ENCODE measurements at regions not wholly inside any gene's neighbourhood (a gene's known extent, or its start where the extent isn't known, plus 50 kb on each side); places are given as distances from the start of the nearest gene placed in this dataset.

DNA sequence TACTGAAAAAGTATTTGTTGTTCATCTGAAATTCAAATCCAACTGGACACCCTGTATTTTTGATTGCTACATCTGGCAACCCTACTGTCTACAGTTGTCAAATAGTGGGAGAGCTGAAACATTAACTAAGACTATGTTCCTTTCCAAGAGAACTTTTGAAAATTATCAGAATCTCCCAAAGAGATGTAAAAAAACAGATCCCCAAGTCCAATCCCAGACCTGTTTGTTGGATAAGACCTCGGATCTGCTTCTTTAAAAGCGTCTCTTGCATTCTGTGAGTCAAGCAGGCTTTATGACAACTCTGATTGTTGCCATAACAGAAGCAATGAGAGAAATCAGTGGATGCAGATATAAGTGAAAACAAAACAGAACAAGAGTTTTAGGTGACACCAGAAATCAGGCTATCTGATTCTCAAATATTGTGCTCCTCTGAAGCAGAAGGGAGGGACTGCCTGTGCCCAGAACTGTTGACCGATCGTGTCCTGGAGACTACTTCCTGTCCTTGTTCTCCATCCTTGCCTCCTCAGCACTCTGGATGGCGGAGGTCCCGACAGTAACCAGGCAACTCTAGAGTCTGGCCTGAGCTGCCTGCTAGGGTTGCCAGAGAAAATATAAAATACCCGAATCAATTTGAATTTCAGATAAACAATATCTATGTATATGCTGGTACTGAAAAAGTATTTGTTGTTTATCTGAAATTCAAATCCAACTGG is 853.8 kb downstream of the MAFB start:
- DNase-seq (ENCODE audit: low spot score) = no peak

DNA sequence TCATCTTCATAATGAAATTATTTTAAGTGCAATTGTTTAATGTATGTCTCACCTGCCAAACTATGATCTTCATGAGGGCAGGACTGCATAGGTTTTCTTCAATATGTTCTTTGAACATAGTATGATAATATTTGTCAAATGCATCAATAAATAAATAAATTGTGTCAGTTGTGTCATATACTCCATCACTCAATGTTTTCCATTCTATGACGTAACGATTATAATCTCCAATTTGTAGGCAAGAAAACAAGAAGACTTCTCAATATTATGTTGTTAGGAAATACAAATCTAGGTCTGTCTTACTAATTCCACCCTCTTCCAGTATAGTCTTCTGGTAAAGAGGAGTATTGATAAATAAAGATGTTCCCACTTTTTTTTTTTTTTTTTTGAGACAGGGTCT is 858.1 kb downstream of the MAFB start:
- no peak for DNase-seq (ENCODE audit: low spot score)

DNA sequence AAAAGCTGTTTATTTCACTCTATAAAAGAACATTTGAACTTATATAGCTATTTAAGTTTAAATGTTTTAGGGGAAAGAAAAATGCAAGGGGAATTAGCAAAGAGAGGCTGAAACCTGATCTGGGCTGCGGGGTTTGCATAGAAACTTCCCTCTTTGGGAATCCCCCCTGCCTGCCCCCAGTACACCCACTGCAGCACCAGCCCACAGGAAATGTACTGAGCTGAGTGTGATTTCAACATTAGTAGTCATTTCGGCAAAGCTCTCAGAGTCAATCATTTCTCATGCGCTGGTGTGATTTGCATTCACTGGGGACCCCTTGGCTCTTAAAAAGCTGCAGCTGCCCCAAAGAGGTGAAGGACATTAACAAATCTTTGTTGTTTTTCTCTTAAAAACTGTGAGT is 859.4 kb downstream of the MAFB start:
- no peak for DNase-seq (ENCODE audit: low spot score)

DNA sequence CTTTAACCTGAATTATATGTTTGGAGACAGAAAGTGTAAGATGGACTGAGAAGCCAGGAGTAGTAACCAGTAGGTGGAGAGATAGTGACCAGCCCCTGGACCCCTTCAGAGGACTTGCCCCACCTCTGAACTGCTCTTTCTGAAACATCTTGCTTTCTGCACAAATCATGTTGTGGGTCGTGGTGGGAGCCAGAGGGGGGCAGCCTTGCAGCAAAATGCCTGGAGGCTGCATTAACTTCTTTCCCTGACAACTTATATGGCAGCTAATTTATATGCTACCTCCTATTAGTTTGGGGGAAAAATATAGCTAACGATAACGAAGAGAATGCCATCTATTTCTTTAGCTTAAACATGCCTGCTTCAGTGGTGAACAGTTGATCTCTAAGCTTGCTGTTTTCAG is 859.8 kb downstream of the MAFB start:
- no peak for DNase-seq (ENCODE audit: low spot score)

DNA sequence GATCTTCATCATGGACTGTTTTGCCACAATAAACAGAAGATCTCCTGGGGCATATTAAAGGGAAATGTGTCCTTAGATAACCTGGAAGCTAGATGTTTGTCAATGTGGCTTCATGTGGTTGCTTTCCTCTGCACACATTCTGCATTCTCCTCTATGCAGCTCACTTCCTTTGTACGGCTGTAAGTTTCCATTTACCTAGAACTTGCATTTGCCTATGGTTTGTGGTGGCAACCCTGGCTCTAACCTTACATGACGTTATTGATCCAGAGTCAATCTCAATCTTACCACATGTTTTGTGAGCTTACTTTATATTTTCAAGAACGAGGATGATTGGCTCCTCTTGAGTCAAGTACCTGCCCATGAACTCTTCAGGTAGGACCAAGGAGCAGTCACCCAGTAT is 863.1 kb downstream of the MAFB start:
- no peak for DNase-seq (ENCODE audit: low spot score)

DNA sequence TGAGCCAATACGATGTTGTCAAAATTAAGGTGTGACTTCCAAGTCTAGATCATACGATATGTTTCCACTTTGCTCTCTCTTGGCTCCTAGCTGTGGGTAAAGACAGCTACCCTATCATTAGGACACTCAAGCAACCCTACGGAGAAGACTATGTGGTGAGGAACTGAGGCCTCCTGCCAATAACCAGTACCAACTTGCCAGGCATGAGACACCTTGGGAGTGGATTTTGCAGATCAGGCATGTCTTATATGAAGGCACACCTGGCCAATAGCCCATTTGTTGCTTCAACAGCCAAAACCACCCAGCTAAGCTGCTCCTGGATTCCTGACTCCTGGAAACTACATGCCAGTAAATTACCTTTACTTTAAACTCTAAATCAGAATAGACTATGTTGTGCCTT is 863.4 kb downstream of the DHX35 start:
- no peak for DNase-seq (ENCODE audit: low spot score)

DNA sequence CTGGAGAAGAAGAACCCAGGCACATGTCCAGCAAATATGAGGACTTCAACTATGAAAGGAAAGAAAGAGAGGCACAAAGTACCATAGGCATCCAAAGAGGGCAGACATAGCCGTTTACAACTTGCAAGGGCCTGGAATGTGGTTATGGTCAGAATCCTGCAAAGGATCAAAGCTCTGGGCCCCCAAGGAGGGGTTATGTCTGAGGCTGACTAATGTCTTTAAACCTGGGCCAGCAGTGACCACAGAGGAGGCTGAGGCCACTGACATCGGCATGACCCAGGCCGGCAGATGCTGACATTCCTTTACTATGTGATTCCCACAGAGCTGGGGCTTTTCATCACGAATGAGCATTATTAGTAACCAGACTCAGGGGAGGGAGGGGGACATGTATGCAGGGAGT is 861.1 kb downstream of the DHX35 start:
- DNase-seq (ENCODE audit: low spot score) = no peak

DNA sequence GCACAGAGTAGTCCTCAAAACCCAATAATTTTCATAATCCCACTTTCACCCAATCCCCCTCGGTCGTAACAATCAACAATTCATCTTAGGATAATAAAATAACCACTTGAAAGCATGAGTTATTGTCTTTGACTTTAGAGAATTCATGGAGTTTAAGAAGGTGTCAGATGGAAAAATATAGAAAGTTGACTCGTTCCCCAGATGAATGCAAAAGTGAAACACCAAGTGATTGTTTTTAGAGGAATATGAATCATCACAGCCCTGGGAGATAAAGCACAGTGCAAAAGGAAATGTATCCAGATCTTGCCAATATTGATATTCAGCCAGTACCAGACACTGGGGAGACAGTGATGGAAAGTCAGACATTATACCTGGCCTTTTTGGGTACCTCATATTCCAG is 860.5 kb downstream of the DHX35 start:
- DNase-seq (ENCODE audit: low spot score) = no peak

DNA sequence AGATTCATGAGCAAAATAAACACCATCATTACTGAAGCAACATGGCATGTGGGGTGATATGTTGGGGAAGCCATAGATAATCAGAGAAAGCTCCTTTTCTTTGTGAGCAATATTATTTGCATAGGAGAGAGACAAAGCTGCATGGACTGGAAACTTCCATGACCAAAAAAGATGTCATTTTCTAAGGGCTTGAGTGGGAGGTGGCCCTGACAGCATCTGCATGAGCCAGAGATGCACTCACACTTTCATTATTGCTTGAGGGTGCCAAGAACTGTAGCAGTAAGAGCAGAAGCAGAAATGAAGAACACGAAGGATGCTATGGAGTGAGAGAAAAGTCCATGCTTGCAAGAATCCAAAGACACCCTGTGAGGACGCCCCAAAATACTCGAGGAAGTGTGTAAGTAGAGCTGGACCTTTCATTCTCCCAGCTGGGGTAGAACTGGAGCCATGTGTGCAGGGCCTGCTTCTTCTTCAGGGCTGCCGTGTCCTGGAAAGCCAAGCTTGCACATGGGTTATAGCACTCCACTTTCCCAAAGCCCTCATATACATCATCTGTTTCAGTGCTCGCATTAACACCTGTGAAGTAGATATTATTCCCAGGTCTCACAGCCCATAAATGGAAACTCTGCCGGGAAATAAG is 851.2 kb downstream of the DHX35 start:
- DNase-seq (ENCODE audit: low spot score) = no peak

DNA sequence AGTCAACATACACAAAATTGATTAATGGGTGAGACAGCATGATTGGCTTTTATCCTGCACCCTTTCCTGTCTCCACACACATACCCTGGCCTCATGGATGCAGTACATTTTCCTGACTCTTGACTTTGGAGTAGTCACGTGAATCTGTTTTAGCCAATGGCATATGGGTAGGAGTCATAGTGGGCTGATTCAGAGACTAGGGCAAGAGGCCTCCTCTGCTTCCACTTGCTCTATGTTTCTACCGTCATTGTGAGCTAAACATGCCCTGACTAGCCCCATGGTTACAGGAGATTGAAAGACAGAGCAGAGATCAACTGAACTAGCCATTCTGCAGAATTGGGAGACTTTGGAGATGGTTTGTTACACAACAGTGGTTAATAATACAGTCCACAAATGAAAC is 850.0 kb downstream of the DHX35 start:
- no peak for DNase-seq (ENCODE audit: low spot score)

DNA sequence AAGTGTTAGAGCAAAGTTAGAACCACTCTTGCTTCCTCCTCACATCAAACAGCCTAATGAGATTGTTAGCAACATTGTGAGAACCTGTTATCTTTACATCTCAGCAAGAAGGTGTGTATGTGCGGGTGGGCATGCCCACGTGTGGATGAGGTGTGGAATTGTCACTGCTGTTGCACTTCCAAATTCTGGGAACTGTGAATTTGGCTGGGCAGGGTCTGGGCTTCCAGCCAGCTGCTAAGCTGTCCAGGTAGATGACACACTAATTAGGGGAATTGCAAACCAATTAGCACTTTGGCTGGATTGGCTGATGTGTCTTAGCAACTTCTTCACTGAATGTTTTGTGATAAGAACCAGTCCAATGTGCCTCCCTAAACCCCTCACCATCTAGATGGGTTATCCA is 848.2 kb downstream of the DHX35 start:
- no peak for DNase-seq (ENCODE audit: low spot score)

DNA sequence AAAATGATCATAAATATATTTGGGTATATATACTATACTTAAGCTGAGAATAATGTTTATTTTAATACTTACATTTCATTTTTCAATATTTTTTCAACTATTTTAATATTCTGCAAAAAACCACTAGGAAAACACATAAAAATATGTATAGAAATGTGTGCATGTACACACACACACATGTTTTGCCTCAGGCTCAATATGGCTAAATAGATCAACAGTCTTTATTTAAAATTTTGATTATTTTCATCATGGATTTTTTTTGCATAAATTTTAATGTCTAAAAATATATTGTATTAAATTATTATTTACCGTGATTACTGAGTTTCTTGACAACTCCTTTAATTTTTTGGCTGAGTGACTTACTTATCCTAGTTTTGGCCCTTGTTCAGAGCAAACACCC is 846.5 kb downstream of the DHX35 start:
- no peak for DNase-seq (ENCODE audit: low spot score)

DNA sequence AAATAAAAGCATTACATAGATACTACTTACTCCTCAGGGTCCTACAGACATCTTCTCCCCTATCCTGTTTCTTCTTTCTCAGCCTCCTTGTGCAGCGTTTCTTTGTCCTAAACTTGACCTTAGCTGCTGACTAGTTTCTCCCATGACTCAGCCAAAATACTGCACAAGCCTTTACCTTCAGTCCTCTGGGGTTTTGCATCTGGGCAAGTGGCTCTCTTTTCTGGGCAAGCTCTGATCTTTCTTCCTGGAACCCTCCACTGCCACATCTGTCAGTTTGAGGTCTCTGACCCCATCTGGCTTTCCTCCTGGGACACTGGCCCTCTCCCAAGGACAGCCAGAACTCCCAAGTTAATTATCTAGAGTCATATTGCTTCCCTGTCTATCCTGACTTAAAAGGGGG is 838.4 kb downstream of the DHX35 start:
- no peak for DNase-seq (ENCODE audit: low spot score)

DNA sequence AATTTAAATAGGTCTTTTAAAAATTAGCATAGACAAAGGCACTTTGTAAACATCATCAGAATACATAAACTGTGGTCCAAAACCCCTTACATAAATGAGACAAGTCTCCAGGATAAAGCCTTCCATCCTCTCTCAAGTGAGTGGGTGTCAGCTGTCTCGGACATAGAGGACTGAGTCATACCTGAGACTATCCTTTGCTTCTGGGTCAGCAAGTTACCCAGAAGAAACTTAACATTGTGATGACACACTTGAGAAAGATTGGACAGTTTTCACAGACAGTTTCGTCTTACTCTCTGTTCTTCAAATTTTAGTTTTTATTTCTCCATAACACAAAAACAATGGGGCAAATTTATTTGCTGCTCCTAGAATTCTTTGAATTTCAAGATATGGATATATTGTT is 838.0 kb downstream of the DHX35 start:
- no peak for DNase-seq (ENCODE audit: low spot score)

DNA sequence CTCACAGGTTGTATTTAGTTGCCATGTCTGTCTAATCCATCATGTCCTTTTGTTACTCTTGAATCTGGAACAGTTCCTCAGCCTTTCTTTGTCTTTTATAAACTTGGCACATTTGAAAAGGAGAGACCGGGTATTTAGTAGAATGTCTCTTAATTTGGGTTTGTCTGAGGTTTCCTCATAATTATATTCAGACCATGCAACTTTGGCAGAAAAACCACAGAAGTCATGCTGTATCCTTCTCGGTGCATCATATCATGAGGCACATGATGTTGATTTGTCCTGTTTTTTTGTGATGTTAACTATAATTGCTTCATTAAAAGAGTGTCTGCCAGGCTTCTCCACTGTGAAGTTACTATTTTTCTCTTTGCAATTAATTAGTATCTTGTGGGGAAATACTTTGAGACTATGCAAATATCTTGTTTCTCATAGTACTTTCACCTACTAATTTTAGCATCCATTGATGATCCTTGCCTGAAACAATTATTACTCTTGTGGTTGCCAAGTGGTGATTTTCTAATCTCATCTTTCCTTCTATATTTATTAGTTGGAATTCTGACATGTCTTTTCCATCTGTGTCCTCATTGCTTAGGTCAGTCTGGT is 837.3 kb downstream of the DHX35 start:
- DNase-seq (ENCODE audit: low spot score) = no peak

DNA sequence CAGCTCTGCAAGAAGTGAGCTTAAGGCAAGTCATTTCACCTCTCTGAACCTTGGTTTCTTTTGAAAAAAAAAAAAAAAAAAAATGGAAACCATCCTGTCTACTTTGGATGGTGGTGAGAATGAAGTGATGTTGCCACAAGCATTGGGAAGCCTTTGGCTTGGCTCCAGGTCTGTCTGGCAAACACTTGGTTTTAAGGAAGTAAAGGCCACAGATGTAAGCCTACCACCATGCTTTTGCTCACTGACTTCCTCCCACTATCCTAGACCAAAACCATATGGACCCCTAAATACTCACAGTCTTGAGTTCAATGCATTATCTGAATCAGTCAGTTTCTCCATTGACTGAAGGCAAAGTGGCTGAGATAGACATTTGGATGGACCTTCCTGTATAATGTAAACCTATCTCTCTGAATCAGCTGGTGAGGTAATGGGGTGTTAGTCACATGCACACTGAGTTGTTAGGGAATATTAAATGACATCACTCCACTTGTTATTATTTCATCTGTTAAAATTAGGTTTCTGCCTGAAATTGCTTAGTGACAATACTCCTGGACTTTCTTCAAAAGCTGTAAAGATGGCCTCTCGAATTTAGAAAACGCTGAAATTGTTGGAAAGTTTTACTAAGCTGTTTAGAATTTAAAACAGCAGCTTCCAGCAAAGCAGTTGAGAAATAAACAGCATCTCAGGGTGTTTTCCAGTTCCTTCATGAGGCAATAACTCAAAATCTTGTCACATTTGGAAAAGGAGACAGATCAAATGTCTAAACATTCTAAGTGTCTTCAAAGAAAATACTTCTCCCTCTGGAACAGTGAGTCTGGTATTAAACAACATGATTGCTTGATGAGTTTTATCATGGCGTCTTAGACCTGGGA is 833.5 kb downstream of the DHX35 start:
- DNase-seq (ENCODE audit: low spot score) = no peak

DNA sequence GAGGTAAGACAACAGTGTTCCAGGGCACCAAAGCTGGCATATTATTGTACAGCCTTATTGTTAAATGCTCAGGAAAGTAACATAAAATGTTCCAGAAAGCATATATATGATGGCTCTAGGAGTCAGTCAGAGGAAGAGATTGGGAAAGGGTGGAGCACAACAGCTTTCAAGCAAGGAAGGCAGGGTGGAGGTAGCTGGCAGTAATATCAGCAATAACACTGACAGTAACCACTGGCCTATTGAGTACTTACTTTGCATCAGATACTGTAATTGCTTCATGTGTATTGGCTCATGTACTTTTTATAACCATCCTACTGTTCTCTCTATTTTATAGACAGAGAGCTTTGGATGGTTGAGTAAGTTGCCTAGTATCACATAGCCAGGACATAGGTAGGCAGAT is 830.2 kb downstream of the DHX35 start:
- DNase-seq (ENCODE audit: low spot score) = no peak

DNA sequence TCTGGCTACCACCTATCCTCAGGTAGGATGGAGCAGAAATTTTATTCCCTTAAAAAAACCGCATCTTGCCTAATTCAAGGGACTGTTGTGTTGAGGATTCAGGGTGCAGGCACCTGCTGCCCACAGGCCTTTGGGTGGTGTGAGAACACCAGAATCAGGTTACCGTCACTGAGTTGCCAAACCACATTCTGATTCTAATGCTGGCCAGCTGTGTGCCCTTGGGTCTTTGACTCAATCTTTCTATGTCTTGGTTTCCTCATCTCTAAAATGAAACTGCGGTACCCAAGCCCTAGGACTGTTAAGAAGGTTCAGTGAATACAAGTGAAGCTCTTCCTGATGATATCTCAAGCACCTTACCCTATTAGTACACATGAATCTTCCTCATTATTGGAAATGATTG is 827.3 kb downstream of the DHX35 start:
- no peak for DNase-seq (ENCODE audit: low spot score)

DNA sequence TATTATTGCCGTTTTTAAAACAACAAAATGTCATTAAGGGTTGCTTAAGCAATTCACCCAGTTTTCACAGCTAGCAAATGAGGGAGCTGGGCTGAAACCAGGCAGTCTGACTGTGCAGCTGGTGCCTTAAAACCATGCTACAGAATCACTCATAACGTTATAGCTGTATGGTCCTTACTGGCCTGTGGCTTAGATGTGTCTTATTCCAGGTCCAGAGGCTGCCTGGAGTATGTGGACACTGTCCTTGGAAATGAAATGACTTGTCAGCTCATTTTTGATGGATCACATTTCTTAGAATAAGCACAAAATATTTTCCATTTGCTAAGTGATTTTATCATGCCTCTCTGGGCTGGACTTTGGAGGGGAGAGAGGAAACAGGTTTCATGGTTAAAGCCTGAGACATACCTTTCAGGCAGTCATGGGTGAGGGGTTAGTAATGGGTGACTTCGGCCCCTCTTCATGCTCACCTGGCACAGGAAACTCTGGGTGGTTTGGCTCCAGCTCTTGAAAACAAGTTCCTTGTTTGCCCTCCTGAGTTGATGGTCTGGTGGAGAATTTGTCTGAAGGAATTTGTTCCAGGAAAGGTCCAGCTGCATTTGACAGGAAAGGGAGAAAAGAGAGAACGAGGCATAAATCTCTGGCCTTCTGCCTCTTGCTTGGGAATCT is 823.2 kb downstream of the DHX35 start:
- no peak for DNase-seq (ENCODE audit: low spot score)

DNA sequence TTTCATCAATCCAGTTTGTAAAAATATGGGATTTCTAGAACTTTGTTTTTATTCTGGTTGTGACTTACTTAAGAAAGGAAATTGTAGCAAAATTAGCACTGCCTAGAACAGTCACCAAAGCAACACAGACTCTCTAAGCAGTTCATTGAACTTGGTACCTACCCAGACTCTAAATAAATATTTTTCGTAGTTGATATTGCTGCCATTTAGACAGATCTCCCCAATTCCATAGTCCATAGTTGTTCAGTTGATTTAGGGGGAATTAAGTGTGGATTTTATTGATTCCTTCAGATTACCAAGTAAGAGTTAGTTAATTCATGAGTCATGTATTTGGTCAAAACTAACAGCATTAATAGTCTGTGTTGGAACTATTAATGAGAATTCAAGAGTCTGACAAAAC is 822.5 kb downstream of the DHX35 start:
- no peak for DNase-seq (ENCODE audit: low spot score)

DNA sequence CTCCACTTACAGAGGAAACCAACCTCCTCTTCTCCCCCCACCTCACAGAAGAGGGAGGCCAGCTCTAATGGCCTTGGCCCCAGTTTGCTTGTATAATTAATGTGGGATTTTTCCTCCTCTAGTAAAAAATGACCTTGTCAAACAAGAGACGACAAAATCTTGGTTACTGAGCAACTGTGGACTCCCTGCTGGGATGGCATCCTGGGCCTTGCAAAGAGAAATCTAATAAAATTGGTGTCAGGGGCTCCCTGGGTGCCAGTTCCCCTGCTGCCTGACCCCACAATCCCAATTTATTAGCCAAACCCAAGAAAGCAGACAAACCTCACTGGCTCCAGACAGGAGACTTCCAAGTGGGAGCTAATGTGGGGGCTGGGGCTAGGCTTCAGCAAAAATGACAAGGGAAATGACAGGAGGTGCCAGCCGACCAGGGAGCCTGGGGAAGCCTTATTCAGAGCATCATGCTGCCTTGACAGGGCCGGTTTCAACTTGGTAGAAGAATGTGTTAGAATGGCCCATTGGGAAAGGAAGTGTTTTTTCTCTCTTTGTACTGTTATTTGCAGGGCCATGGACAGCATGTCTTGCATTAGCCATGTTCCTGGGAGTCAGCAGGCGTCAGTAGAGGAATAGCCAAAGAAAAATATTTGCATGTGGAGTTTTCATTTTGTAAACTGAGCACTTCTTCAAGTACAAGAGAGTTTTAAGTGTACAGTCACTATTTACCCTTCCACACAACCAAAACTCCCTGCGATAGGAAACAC is 816.9 kb downstream of the DHX35 start:
- no peak for DNase-seq (ENCODE audit: low spot score)
